H1 (cell line): ENCODE measurements at regions not wholly inside any gene's neighbourhood (a gene's known extent, or its start where the extent isn't known, plus 50 kb on each side); places are given as distances from the start of the nearest gene placed in this dataset.

Experiments used
- CHD7 ChIP-seq: fragments of 300-600 bp; sonication (generic); IDR thresholded peaks from 2 replicates; pipeline ENCODE4 v1.7.1; 2012; ENCODE audit warnings: low read length, moderate library complexity, mild to moderate bottlenecking, inconsistent platforms; ENCODE audit not compliant: insufficient replicate concordance

GRCh38 chr2:129831018-129831417 is 148.4 kb upstream of the RAB6C start (continued):
- no peak for TF ChIP-seq CHD7
